HEK293 (cell line): ENCODE measurements at regions not wholly inside any gene's neighbourhood (a gene's known extent, or its start where the extent isn't known, plus 50 kb on each side); places are given as distances from the start of the nearest gene placed in this dataset.
A peak's percentile ranks its signal among the peaks of the same experiment; 100 is the strongest.

Experiments used
- CTCF ChIA-PET: fragments of 350-600 bp; formaldehyde crosslinking; extraction: SDS; loops from one replicate; lab custom pipeline; 2021; ENCODE audit warnings: antibody characterized with exemption; lab: Yijun Ruan, JAX
- POLR2A ChIA-PET: fragments of 300-600 bp; formaldehyde crosslinking; extraction: SDS; loops from one replicate; lab custom pipeline; 2020; ENCODE audit warnings: antibody characterized with exemption, inconsistent platforms; lab: Yijun Ruan, JAX
- H3K27ac ChIP-seq: fragments of 200-500 bp; sonication (Bioruptor generic); 2 replicates; pipeline ENCODE4 v1.5.1; 2014; ENCODE audit warnings: low read depth, low read length, control low read depth, inconsistent platforms; ENCODE audit errors: extremely low read depth
- H3K36me3 ChIP-seq, 2 experiments: fragments of 200-500 bp in 1 of 2; sonication (Bioruptor generic) in 1 of 2; 1 replicate in 1 of 2; 2 replicates in 1 of 2; pipeline ENCODE4 v1.5.1; 2014 to 2017; ENCODE audit warnings: inconsistent platforms in 2 of 2, low read length in 2 of 2; ENCODE audit not compliant: control insufficient read depth in 2 of 2, insufficient read depth in 1 of 2
- H3K4me1 ChIP-seq: fragments of 200-500 bp; sonication (Bioruptor generic); 2 replicates; pipeline ENCODE4 v1.5.1; 2014; ENCODE audit warnings: mild to moderate bottlenecking, low read length, inconsistent platforms; ENCODE audit not compliant: control insufficient read depth, insufficient read depth
- H3K4me3 ChIP-seq: 2 replicates; pipeline ENCODE4 v1.5.1; 2011; ENCODE audit warnings: low read depth, mild to moderate bottlenecking, control low read depth, low read length, moderate library complexity
- H3K9me3 ChIP-seq: fragments of 200-500 bp; sonication (Bioruptor generic); 2 replicates; pipeline ENCODE4 v1.5.1; 2014; ENCODE audit warnings: low read depth, low read length, inconsistent platforms; ENCODE audit not compliant: control insufficient read depth, insufficient read depth
- BCL11B ChIP-seq: fragments of 450-650 bp; formaldehyde crosslinking; IDR thresholded peaks from 2 replicates; pipeline ENCODE4 v1.5.1; 2016; ENCODE audit warnings: low read depth, missing biosample characterization, missing genetic modification characterization
- KLF7 ChIP-seq: fragments of 450-650 bp; formaldehyde crosslinking; IDR thresholded peaks from 2 replicates; pipeline ENCODE4 v1.5.1; 2016; ENCODE audit warnings: missing biosample characterization, missing genetic modification characterization, borderline replicate concordance
- MYNN ChIP-seq: fragments of 450-650 bp; formaldehyde crosslinking; IDR thresholded peaks from 2 replicates; pipeline ENCODE4 v1.5.1; 2016; ENCODE audit warnings: missing biosample characterization, missing genetic modification characterization, borderline replicate concordance
- SALL2 ChIP-seq: fragments of 450-650 bp; formaldehyde crosslinking; IDR thresholded peaks from 2 replicates; pipeline ENCODE4 v1.5.0; 2017; ENCODE audit warnings: missing biosample characterization, mild to moderate bottlenecking, missing genetic modification characterization, borderline replicate concordance
- SP2 ChIP-seq: fragments of 450-650 bp; formaldehyde crosslinking; IDR thresholded peaks from 2 replicates; pipeline ENCODE4 v1.5.1; 2016; ENCODE audit warnings: missing biosample characterization, missing genetic modification characterization
- YY1 ChIP-seq: fragments of 450-650 bp; formaldehyde crosslinking; IDR thresholded peaks from 2 replicates; pipeline ENCODE4 v1.5.1; 2018; ENCODE audit warnings: missing biosample characterization, missing genetic modification characterization
- ZBTB10 ChIP-seq: fragments of 450-650 bp; formaldehyde crosslinking; IDR thresholded peaks from 2 replicates; pipeline ENCODE4 v1.5.1; 2016; ENCODE audit warnings: missing biosample characterization, missing genetic modification characterization
- ZFP3 ChIP-seq: fragments of 450-650 bp; formaldehyde crosslinking; IDR thresholded peaks from 2 replicates; pipeline ENCODE4 v1.5.1; 2016; ENCODE audit warnings: low read depth, missing biosample characterization, missing genetic modification characterization
- ZFP69B ChIP-seq: fragments of 450-650 bp; formaldehyde crosslinking; IDR thresholded peaks from 2 replicates; pipeline ENCODE4 v1.5.1; 2016; ENCODE audit warnings: missing biosample characterization, missing genetic modification characterization
- ZNF132 ChIP-seq: fragments of 450-650 bp; formaldehyde crosslinking; IDR thresholded peaks from 2 replicates; pipeline ENCODE4 v1.5.1; 2017; ENCODE audit warnings: missing biosample characterization, missing genetic modification characterization, borderline replicate concordance
- ZNF140 ChIP-seq: fragments of 450-650 bp; formaldehyde crosslinking; IDR thresholded peaks from 2 replicates; pipeline ENCODE4 v1.5.1; 2016; ENCODE audit warnings: missing biosample characterization, missing genetic modification characterization
- ZNF16 ChIP-seq: fragments of 450-650 bp; formaldehyde crosslinking; IDR thresholded peaks from 2 replicates; pipeline ENCODE4 v1.5.1; 2016; ENCODE audit warnings: low read depth, missing biosample characterization, missing genetic modification characterization
- ZNF24 ChIP-seq: fragments of 450-650 bp; formaldehyde crosslinking; IDR thresholded peaks from 2 replicates; pipeline ENCODE4 v1.5.1; 2016; ENCODE audit warnings: missing biosample characterization, missing genetic modification characterization
- ZNF548 ChIP-seq: fragments of 450-650 bp; formaldehyde crosslinking; IDR thresholded peaks from 2 replicates; pipeline ENCODE4 v1.5.1; 2016; ENCODE audit warnings: missing biosample characterization, missing genetic modification characterization
- ZNF549 ChIP-seq: fragments of 450-650 bp; IDR thresholded peaks from 2 replicates; pipeline ENCODE4 v1.5.1; 2018; ENCODE audit warnings: missing biosample characterization, missing genetic modification characterization, mild to moderate bottlenecking, inconsistent platforms, moderate library complexity
- ZNF600 ChIP-seq: fragments of 450-650 bp; formaldehyde crosslinking; IDR thresholded peaks from 2 replicates; pipeline ENCODE4 v1.5.1; 2016; ENCODE audit warnings: missing biosample characterization, missing genetic modification characterization
- ZNF639 ChIP-seq: fragments of 450-650 bp; formaldehyde crosslinking; IDR thresholded peaks from 2 replicates; pipeline ENCODE4 v1.5.1; 2016; ENCODE audit warnings: missing biosample characterization, missing genetic modification characterization
- ZNF654 ChIP-seq: fragments of 450-650 bp; formaldehyde crosslinking; IDR thresholded peaks from 2 replicates; pipeline ENCODE4 v1.5.1; 2016; ENCODE audit warnings: low read depth, missing biosample characterization, missing genetic modification characterization
- TF ChIP-seq, protein P1 (sequence below): fragments of 450-650 bp; formaldehyde crosslinking; IDR thresholded peaks from 2 replicates; pipeline ENCODE4 v1.5.1; 2016; ENCODE audit warnings: missing biosample characterization, missing genetic modification characterization
- TF ChIP-seq, protein P2 (sequence below): fragments of 450-650 bp; formaldehyde crosslinking; IDR thresholded peaks from 2 replicates; pipeline ENCODE4 v1.5.1; 2016; ENCODE audit warnings: missing biosample characterization, missing genetic modification characterization
- TF ChIP-seq, protein P3 (sequence below): fragments of 450-650 bp; formaldehyde crosslinking; IDR thresholded peaks from 2 replicates; pipeline ENCODE4 v1.5.1; 2016; ENCODE audit warnings: missing biosample characterization, missing genetic modification characterization, borderline replicate concordance

DNA sequence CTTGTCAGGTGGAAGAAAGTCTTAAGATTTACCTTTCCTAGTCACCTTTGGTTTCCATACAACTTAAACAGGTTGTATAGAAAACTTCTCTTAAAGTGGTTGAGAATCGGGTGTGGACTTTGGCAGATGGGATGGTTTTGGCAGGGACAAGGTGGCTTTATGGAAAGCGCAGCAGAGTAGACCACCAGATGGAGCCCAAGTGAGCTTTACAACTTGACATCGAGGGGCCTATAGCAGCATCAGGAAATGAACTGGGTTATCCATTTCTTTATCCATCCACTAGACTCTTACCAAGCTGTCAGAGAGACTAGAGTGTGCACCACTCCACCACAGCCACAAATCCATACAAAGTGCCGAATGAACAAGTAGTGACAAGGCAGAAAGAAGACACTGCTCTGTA, 85.3 kb upstream of the MBNL1 start (continued):
- TF ChIP-seq, protein P1, sequence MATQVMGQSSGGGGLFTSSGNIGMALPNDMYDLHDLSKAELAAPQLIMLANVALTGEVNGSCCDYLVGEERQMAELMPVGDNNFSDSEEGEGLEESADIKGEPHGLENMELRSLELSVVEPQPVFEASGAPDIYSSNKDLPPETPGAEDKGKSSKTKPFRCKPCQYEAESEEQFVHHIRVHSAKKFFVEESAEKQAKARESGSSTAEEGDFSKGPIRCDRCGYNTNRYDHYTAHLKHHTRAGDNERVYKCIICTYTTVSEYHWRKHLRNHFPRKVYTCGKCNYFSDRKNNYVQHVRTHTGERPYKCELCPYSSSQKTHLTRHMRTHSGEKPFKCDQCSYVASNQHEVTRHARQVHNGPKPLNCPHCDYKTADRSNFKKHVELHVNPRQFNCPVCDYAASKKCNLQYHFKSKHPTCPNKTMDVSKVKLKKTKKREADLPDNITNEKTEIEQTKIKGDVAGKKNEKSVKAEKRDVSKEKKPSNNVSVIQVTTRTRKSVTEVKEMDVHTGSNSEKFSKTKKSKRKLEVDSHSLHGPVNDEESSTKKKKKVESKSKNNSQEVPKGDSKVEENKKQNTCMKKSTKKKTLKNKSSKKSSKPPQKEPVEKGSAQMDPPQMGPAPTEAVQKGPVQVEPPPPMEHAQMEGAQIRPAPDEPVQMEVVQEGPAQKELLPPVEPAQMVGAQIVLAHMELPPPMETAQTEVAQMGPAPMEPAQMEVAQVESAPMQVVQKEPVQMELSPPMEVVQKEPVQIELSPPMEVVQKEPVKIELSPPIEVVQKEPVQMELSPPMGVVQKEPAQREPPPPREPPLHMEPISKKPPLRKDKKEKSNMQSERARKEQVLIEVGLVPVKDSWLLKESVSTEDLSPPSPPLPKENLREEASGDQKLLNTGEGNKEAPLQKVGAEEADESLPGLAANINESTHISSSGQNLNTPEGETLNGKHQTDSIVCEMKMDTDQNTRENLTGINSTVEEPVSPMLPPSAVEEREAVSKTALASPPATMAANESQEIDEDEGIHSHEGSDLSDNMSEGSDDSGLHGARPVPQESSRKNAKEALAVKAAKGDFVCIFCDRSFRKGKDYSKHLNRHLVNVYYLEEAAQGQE: no peak
- TF ChIP-seq, protein P2, sequence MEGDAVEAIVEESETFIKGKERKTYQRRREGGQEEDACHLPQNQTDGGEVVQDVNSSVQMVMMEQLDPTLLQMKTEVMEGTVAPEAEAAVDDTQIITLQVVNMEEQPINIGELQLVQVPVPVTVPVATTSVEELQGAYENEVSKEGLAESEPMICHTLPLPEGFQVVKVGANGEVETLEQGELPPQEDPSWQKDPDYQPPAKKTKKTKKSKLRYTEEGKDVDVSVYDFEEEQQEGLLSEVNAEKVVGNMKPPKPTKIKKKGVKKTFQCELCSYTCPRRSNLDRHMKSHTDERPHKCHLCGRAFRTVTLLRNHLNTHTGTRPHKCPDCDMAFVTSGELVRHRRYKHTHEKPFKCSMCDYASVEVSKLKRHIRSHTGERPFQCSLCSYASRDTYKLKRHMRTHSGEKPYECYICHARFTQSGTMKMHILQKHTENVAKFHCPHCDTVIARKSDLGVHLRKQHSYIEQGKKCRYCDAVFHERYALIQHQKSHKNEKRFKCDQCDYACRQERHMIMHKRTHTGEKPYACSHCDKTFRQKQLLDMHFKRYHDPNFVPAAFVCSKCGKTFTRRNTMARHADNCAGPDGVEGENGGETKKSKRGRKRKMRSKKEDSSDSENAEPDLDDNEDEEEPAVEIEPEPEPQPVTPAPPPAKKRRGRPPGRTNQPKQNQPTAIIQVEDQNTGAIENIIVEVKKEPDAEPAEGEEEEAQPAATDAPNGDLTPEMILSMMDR (tag by site-specific recombination): 0 out of 2 replicates have a peak, but pooled peaks have one; percentile 21
- TF ChIP-seq ZNF654 (tag by site-specific recombination) (peak; percentile 43; the same call in 1 of the 2 replicates), SALL2 (tag by site-specific recombination) (no peak), ZNF600 (no peak)

- POLR2A ChIA-PET: no interaction called here
- no peaks in the 10 kb centered on the region for H3K4me1 ChIP-seq
- no peaks in the 10 kb centered on the region for H3K36me3 ChIP-seq
- CTCF ChIA-PET: interaction anchor here (0.6 to 1.3 kb wide), 6 partner anchors 28 to 259 kb away, joined by 3 to 4 read pairs (median 3); no protein-coding TSS in a partner anchor
- no peaks in the 10 kb centered on the region for H3K9me3 ChIP-seq
- no peak overlapping the region for H3K4me3 ChIP-seq
- no peak overlapping the region for H3K27ac ChIP-seq
- no peak for TF ChIP-seq ZNF639 (tag by site-specific recombination)
- TF ChIP-seq ZNF548: no peak
- no peak for TF ChIP-seq ZNF24 (tag by site-specific recombination)
- TF ChIP-seq KLF7 (tag by site-specific recombination): no peak
- TF ChIP-seq BCL11B (tag by site-specific recombination): no peak
- TF ChIP-seq ZNF132 (tag by site-specific recombination): no peak
- no peak for TF ChIP-seq ZNF16 (tag by site-specific recombination)
- TF ChIP-seq SP2 (tag by site-specific recombination): no peak
- no peak for TF ChIP-seq MYNN
- no peak for TF ChIP-seq ZNF140 (tag by site-specific recombination)
- TF ChIP-seq, protein P3, sequence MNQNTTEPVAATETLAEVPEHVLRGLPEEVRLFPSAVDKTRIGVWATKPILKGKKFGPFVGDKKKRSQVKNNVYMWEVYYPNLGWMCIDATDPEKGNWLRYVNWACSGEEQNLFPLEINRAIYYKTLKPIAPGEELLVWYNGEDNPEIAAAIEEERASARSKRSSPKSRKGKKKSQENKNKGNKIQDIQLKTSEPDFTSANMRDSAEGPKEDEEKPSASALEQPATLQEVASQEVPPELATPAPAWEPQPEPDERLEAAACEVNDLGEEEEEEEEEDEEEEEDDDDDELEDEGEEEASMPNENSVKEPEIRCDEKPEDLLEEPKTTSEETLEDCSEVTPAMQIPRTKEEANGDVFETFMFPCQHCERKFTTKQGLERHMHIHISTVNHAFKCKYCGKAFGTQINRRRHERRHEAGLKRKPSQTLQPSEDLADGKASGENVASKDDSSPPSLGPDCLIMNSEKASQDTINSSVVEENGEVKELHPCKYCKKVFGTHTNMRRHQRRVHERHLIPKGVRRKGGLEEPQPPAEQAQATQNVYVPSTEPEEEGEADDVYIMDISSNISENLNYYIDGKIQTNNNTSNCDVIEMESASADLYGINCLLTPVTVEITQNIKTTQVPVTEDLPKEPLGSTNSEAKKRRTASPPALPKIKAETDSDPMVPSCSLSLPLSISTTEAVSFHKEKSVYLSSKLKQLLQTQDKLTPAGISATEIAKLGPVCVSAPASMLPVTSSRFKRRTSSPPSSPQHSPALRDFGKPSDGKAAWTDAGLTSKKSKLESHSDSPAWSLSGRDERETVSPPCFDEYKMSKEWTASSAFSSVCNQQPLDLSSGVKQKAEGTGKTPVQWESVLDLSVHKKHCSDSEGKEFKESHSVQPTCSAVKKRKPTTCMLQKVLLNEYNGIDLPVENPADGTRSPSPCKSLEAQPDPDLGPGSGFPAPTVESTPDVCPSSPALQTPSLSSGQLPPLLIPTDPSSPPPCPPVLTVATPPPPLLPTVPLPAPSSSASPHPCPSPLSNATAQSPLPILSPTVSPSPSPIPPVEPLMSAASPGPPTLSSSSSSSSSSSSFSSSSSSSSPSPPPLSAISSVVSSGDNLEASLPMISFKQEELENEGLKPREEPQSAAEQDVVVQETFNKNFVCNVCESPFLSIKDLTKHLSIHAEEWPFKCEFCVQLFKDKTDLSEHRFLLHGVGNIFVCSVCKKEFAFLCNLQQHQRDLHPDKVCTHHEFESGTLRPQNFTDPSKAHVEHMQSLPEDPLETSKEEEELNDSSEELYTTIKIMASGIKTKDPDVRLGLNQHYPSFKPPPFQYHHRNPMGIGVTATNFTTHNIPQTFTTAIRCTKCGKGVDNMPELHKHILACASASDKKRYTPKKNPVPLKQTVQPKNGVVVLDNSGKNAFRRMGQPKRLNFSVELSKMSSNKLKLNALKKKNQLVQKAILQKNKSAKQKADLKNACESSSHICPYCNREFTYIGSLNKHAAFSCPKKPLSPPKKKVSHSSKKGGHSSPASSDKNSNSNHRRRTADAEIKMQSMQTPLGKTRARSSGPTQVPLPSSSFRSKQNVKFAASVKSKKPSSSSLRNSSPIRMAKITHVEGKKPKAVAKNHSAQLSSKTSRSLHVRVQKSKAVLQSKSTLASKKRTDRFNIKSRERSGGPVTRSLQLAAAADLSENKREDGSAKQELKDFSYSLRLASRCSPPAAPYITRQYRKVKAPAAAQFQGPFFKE: no peak
- no peak for TF ChIP-seq YY1 (tag by site-specific recombination)
- TF ChIP-seq ZNF549: no peak
- no peak for TF ChIP-seq ZBTB10 (tag by site-specific recombination)
- no peak for TF ChIP-seq ZFP3
- no peak for TF ChIP-seq ZFP69B (tag by site-specific recombination)
These were observed 83.6 kb upstream of the MBNL1 start for GRCh38 chr3:152184971-152185686.
